T47D (cell line): ENCODE measurements at regions not wholly inside any gene's neighbourhood (a gene's known extent, or its start where the extent isn't known, plus 50 kb on each side); places are given as distances from the start of the nearest gene placed in this dataset.
"Not testable (repeated sequence)": the region's sequence is repeated elsewhere in the genome, so short reads cannot be mapped to it uniquely, and the experiment has no call there.

ENCODE experiments used
- DNase-seq, 2 experiments: peaks; one replicate each; pipeline versions ENCODE4 v3.0.0 to v3.0.0-alpha.2; 2011 to 2012; ENCODE audit warnings: low read depth in 1 of 2, low spot score in 1 of 2
- JUND ChIP-seq: IDR thresholded peaks from 2 replicates; pipeline ENCODE4 v1.6.1; 2012; ENCODE audit warnings: low read depth
- in situ Hi-C: cut with HindIII; loops from 2 replicates; pipeline ENCODE4 v1.10.0; 2016; ENCODE audit warnings: low sequenced_read_pairs, low pct_unique_long_range_greater_than_20kb

DNA sequence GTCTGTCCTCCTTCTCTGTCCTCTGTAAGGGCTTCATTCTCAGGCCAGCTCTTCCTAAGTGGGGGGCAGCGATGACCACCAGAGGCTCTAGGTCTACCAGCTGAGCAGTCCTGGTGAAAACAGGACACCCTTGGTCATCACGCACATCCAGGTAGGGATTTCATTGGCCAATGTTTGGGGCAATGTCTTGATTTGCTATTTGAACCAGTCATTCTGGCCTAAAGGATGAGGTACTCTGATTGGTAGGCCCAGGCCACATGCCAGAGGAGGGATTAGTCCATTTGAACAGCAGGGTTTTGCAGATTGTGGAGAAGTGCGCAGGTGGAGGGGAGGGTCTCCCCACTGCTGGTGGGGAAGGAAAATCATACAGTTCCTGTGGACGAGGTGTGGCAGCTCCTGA lies 57.3 kb downstream of the PLXNA1 start:
- DNase-seq = no peak
- TF ChIP-seq JUND = no peak
- in situ Hi-C loops = no loop called here

DNA sequence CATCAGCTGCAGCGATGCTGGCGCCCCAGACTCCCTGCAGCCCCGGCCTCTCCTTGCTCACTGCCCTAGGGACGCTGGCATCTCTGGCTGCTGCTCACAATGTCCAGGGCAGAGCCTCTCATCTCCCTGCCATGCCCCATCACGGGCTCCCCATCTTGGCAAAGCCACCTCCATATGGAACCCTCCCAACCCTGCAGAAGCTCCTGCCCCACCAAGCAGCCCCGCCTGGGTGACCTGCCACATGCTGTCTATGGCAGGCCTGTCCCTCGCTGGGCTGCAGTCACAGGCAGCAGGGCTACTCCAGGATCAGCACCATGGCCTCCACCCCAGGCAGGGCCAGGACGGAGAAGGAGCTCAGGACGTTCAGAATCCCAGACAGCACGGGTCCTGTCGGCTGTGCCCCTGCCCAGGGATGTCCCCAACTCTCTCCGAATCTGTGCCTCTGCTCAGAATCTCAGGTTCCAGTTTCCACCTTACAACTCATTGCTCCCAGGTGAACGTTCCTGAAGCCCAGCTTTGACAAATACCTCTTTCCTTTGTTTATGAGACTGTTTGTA lies 58.4 kb downstream of the PLXNA1 start:
- no peak for TF ChIP-seq JUND
- in situ Hi-C loops = no loop called here
- no peak for DNase-seq

DNA sequence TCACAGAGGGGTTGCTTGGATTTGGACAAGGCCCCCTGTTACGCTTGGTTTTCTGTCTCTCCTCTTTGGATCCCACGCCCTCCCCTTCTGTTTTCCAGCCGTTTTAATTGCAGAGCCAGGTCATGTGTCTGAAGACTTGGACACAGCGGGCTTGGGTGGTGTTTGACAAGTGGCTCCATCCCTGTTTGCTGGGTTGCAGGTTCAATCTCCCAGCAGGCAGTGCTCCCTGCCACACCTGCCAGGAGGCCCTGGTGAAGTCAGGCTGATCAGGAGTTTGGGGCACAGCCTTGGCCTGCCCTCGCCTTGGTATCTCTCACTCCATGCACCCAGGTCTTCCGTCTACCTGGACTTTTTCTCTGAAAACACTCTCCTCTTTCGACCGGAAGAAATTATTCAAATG lies 59.0 kb downstream of the PLXNA1 start:
- in situ Hi-C loops = no loop called here
- TF ChIP-seq JUND = no peak
- DNase-seq = no peak

DNA sequence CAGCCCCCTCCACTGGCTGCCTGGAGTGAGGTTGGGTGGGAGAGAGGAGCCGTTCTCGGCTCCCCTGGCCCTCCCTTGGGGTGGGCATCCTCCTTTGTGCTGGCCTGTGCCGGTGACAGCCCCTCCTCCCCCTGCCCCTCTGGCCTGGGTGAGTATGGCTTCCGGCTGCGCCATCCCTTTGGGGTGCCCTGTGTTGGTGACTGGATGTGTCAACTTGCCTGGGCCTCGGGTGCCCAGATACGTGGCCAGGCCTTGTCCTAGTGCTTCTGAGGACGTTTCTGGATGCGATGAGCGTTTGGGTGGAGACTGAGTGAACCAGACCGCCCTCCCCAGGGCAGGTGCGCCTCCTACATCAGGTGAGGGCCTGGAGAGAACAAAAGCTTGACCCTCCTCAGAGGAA lies 59.7 kb downstream of the PLXNA1 start:
- TF ChIP-seq JUND = no peak
- in situ Hi-C loops = no loop called here
- DNase-seq = no peak

DNA sequence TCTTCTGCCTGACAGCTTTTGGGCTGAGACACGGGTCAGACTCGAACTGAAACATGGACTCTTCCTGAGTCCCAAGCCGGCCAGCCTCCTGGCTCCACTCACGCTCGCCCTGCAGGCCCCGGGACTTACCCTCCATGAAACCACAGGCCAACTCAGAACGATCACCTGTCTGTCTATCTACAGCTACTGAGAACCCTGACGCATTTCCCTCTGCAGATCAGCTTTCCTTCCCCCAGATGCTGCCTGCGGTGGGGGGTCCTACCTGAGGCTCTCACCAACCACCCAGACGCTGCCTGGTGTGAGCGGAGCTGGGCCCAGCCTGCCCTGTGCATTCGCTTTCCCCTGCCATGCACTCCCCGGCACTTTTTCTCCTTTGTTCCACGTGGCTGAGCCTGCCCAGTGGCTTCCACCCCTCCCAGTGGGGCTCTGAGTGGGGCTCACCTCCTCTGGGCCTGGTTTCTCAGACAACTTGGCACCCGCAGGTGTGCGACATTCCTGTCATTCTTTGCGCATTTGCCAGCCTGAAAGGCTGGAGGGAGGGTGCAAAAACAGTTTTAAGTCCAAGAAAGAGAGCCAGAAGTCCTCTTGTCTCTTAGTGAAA lies 60.2 kb downstream of the PLXNA1 start:
- TF ChIP-seq JUND = no peak
- in situ Hi-C loops = no loop called here
- DNase-seq = peak; percentile 92 to 96

DNA sequence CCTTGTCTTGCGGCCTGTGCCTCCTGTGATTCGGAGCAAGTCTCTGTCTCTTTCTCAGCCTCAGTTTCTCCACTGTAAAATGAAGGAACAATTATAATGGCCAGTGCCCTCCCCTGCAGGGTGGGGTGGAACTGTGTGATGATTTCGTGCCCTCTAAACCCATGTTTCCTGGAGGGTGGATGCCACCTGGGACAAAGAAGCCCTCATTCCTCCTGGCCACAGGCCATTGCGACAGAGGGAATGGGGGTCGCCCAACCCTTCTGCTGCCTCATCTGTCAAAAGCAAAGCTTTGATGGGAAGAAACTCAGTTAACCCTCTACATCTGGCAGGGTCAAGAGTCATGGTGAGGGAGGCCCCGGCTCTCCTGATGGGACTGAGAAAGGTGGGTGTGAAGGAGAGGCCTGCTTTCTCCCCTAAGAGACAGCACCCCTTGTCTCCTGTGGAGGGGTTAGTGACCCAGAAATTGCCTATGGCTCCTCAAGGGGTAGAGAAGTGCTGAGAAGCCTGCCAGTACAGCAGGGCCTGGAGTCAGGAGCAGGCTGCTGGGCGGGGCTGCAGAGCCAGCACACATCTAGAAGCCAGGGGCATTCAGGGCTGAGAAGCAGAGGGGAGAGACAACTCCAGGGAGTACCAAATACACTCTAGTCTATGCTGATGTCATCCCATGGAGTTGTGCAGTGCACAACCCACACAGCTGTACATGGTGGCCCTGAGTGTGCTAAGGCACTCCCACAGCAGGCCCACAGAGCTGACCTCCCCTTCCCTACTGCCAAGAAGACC lies 61.0 kb downstream of the PLXNA1 start:
- in situ Hi-C loops = no loop called here
- TF ChIP-seq JUND = no peak
- DNase-seq = peak in 1 of 2 experiments; percentile 23

DNA sequence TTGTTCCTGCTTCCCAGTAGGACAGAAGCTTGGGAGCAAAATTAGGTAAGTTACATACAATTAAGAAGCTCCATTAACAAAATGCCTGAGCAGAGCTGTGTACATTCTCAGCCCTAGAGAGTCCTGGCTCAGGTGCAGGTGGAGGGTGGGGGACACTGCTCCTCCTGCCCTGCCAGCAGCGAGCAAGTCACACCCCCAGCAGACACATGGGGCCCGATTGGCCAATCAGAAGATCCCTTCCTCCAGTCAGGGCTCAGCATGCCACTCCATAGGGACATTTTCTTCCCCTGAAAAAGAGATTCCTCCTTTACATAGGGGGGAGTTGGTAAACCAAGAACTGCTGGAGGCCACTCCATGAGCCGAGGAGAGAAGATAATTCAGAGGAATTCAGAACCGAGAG lies 62.1 kb downstream of the PLXNA1 start:
- in situ Hi-C loops = no loop called here
- TF ChIP-seq JUND = no peak
- peak; percentile 91 to 97 for DNase-seq

DNA sequence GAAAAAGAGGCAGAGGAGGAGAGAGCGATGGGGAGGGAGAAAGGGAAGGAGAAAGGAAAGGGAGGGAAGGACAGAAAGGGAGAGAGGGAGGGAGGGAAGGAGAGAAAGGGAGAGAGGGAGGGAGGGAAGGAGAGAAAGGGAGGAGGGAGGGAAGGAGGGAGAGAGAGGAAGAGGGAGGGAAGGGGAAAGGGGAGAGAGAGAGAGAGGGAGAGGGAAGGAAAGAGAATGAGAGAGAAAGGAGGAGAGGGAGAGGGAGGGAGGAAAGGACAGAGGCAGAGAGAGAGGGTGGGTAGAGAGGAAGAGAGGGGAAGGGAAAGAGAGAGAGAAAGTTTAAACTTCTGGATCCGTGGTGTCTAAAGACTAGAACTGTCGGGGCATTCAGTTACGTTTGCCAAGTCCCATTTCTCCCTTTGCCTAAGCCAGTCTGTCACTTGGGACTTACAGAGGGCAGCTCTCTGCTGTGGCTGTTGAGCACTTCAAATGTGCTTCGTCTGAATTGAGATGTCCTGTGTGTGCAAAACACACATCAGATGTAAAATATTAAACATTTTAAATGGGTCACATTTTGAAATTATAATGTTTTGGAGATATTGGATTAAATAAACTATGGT lies 62.6 kb downstream of the PLXNA1 start:
- TF ChIP-seq JUND = no peak
- in situ Hi-C loops = no loop called here
- DNase-seq = peak; percentile 35 to 52

DNA sequence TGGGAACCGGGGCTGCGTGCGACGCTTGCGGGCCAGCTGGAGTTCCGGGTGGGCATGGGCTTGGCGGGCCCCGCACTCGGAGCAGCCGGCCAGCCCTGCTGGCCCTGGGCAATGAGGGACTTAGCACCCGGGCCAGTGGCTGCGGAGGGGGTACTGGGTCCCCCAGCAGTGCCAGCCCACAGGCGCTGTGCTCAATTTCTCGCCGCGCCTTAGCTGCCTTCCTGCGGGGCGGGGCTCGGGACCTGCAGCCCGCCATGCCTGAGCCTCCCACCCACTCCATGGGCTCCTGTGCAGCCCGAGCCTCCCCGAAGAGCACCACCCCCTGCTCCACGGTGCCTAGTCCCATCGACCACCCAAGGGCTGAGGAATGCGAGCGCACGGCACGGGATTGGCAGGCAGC lies 63.8 kb downstream of the PLXNA1 start:
- in situ Hi-C loops, DNase-seq: not testable (repeated sequence)

DNA sequence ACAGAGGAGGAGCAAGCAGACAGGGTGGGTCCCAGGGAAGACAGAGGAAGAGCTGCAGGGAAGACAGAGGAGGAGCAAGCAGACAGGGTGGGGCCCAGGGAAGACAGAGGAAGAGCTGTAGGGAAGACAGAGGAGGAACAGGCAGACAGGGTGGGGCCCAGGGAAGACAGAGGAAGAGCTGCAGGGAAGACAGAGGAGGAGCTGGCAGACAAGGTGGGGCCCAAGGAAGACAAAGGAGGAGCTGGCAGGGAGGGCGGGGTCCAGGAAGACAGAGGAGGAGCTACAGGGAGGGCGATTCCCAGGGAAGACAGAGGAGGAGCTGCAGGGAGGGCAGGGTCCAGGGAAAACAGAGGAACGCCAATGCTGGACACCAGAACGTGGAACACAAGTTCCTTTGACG lies 66.5 kb downstream of the PLXNA1 start:
- DNase-seq = peak in 1 of 2 experiments; percentile 52
- TF ChIP-seq JUND = no peak
- in situ Hi-C loops = no loop called here

DNA sequence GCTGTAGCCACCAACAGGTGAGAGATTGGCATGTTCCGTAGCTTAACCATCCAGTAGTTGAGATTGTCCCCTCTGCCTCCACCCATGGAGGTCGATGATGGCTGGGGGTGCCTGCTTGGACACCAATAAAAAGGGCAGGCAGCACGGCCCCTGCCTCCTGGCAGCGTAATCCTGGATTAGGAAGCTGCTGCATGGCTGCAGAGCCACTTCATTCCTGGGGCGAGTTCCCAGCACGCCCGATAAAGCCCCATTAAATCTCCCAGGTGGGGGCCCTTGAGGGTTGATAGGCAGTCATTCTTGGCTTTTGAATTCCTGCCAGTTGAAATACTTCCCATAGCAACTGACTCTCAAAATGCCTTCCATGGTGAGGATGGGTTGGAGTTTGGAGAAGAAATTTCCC lies 67.8 kb downstream of the PLXNA1 start:
- DNase-seq = no peak
- no peak for TF ChIP-seq JUND
- in situ Hi-C loops = no loop called here

DNA sequence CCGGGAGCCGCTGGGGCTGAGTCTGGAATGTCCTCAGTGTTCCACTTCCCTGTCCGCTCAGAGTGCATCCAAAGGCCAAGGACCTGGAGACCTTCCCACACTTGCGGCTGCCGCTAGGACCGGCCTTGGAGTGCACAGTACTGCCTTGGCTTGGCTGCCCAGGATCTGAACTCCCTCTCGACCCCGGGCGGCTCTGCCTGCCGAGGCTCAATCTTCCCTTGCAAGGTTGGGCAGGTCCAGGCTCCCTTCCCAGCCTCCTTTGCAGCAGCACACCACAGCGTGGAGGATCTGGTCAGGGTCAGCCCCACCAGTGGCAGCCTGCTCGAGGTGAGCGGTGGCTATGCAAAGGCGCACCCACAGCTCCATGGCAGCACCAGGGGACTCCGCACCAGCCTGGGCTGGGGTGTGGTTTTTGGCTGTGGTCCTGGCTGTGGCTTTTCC lies 69.2 kb downstream of the PLXNA1 start:
- in situ Hi-C loops = no loop called here
- no peak for TF ChIP-seq JUND
- DNase-seq = peak in 1 of 2 experiments; percentile 51

DNA sequence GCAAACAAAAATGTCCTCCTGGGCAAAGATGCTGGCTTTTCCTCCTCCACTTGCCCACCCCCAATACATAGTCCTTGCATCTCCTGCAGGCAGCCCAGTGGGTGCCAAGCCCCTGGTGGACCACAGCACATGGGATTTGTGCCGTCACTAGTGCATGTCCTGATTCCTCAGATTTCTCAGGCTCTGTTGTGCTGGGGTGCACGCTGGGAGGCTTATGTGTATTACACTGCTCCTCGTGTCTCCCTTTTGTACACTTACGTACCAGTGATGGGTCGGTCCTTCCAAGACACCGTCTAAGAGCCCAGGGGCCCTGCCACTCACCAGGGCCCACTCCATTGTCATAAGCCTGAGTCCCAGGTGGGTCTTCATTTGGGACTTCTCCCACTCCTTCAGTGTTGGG lies 70.1 kb downstream of the PLXNA1 start:
- DNase-seq = no peak
- no peak for TF ChIP-seq JUND
- in situ Hi-C loops = no loop called here
